Kidney (tissue), 13 donors: ENCODE measurements at regions not wholly inside any gene's neighbourhood (a gene's known extent, or its start where the extent isn't known, plus 50 kb on each side); places are given as distances from the start of the nearest gene placed in this dataset.
"Not testable (repeated sequence)": the region's sequence is repeated elsewhere in the genome, so short reads cannot be mapped to it uniquely, and the experiment has no call there.

Experiments used
- DNase-seq, 5 donors: peaks; one replicate each; pipeline ENCODE4 v3.0.0-alpha.2; 2013 to 2020
- FAIRE-seq: peaks from 2 replicates; lab custom pipeline; 2012; peaks lifted over from hg19 to GRCh38; lab: Jason Lieb, UNC
- H3K27ac ChIP-seq, 2 donors: one replicate each; pipeline ENCODE4 v1.7.0; 2013; ENCODE audit warnings: low read depth in 2 of 2, low read length in 2 of 2, inconsistent platforms in 1 of 2
- H3K27me3 ChIP-seq: one replicate; pipeline ENCODE4 v1.7.1; 2013; ENCODE audit warnings: low read length, inconsistent platforms; ENCODE audit not compliant: control insufficient read depth, insufficient read depth
- H3K36me3 ChIP-seq, 3 donors: one replicate each; pipeline versions ENCODE4 v1.7.0 to v1.7.1; 2013; ENCODE audit warnings: low read length in 3 of 3, control low read depth in 1 of 3, inconsistent platforms in 1 of 3; ENCODE audit not compliant: insufficient read depth in 3 of 3, control insufficient read depth in 2 of 3
- H3K4me1 ChIP-seq, 3 donors: one replicate each; pipeline versions ENCODE4 v1.7.0 to v1.7.1; 2013; ENCODE audit warnings: low read length in 3 of 3, inconsistent platforms in 1 of 3, low read depth in 1 of 3; ENCODE audit not compliant: control insufficient read depth in 2 of 3, insufficient read depth in 2 of 3
- H3K4me3 ChIP-seq, 3 donors: one replicate each; pipeline versions ENCODE4 v1.7.0 to v1.8.1; 2013; ENCODE audit warnings: low read length in 3 of 3, control low read depth in 1 of 3, inconsistent platforms in 1 of 3
- H3K9ac ChIP-seq, 3 donors: one replicate each; pipeline versions ENCODE4 v1.7.0 to v1.7.1; 2013; ENCODE audit warnings: low read length in 3 of 3, control low read depth in 1 of 3, inconsistent platforms in 1 of 3
- H3K9me3 ChIP-seq, 3 donors: one replicate each; pipeline versions ENCODE4 v1.7.0 to v1.7.1; 2013; ENCODE audit warnings: low read length in 3 of 3, control low read depth in 1 of 3, inconsistent platforms in 1 of 3; ENCODE audit not compliant: control insufficient read depth in 2 of 3, insufficient read depth in 1 of 3
- intact Hi-C: fragments of 100-400 bp; cut with DNase I; formaldehyde crosslinking; loops from one replicate; pipeline ENCODE4 v1.11.1; 2022
- TF ChIP-seq, protein P1 (sequence below): IDR thresholded peaks from 3 replicates; pipeline ENCODE4 v1.5.1; 2012; ENCODE audit warnings: mild to moderate bottlenecking, moderate library complexity, borderline replicate concordance; ENCODE audit not compliant: insufficient read depth; ENCODE audit errors: extremely low read depth
- donor health status: control.
- donor health status: control.
- donor health status: control.
- donor health status: control.
- donor health status: control.
- donor health status: DM: yes; HTN: yes; CAD: no.
- donor health status: Normal renal cell carcinoma (clear cell type).

DNA sequence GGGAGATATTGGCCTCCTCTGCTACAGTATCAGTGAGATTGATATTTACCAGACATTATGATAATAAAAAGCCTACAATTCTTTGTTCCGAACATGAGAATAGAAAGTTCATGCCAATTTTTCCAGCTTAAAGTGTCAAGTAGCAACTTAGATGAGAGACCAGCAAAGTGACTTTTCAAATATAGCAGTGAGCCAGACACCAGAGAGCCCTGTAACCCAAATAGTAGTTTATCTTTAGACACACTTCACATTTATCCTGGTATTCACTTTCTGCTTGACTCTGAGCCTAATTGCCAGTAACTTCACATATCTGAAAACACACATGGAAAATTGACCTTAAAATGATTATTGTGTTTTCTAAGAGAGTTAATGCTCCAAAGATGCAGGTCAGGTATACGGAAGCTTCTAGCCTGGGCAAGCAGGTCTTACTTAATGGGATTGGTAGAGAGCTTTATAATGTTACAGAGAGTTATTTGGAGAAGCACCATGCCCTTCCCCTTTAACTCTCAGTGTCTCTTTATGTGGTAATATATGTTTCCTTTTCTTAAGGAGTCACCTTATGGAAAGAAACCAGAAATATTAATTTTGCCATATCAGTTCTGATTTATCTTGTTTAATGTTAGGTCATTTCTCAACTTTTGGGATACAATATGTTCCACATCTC, 852.3 kb upstream of the CHORDC1 start:
- no peak overlapping the region for H3K27ac ChIP-seq
- H3K36me3 ChIP-seq, result no peaks in the 10 kb centered on the region
- H3K4me1 ChIP-seq, result no peaks in the 10 kb centered on the region
- no peaks in the 10 kb centered on the region for H3K9me3 ChIP-seq
- no peaks in the 10 kb centered on the region for H3K27me3 ChIP-seq
- H3K4me3 ChIP-seq, result no peak overlapping the region
- DNase-seq (no peak), FAIRE-seq (no peak)
- H3K9ac ChIP-seq, result no peak overlapping the region
- intact Hi-C loops, result no loop called here
- TF ChIP-seq, protein P1, sequence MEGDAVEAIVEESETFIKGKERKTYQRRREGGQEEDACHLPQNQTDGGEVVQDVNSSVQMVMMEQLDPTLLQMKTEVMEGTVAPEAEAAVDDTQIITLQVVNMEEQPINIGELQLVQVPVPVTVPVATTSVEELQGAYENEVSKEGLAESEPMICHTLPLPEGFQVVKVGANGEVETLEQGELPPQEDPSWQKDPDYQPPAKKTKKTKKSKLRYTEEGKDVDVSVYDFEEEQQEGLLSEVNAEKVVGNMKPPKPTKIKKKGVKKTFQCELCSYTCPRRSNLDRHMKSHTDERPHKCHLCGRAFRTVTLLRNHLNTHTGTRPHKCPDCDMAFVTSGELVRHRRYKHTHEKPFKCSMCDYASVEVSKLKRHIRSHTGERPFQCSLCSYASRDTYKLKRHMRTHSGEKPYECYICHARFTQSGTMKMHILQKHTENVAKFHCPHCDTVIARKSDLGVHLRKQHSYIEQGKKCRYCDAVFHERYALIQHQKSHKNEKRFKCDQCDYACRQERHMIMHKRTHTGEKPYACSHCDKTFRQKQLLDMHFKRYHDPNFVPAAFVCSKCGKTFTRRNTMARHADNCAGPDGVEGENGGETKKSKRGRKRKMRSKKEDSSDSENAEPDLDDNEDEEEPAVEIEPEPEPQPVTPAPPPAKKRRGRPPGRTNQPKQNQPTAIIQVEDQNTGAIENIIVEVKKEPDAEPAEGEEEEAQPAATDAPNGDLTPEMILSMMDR, result no peak

DNA sequence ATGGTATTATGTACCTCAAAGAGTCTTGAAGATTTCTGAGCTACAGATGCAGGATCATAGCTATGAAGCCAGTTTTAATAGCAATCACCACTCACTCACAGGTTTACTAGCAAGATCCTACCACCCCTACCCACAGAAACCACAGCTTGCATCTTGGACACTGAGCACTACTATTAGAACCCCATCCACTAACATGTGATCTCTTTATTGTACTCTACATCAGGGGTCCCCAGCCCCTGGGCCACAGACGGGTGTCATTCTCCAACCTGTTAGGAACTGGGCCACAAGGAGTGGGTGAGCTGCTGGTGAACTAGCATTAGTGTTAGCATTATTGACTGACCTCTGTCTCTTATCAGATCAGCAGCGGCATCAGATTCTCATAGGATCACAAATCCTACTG, 844.8 kb upstream of the CHORDC1 start:
- no peaks in the 10 kb centered on the region for H3K9me3 ChIP-seq
- no peaks in the 10 kb centered on the region for H3K36me3 ChIP-seq
- DNase-seq (no peak), FAIRE-seq (no peak)
- no peak overlapping the region for H3K9ac ChIP-seq
- no peaks in the 10 kb centered on the region for H3K4me1 ChIP-seq
- no peaks in the 10 kb centered on the region for H3K27me3 ChIP-seq
- no peak overlapping the region for H3K27ac ChIP-seq
- no peak overlapping the region for H3K4me3 ChIP-seq
- intact Hi-C loops, result no loop called here
- TF ChIP-seq, protein P1, result no peak

DNA sequence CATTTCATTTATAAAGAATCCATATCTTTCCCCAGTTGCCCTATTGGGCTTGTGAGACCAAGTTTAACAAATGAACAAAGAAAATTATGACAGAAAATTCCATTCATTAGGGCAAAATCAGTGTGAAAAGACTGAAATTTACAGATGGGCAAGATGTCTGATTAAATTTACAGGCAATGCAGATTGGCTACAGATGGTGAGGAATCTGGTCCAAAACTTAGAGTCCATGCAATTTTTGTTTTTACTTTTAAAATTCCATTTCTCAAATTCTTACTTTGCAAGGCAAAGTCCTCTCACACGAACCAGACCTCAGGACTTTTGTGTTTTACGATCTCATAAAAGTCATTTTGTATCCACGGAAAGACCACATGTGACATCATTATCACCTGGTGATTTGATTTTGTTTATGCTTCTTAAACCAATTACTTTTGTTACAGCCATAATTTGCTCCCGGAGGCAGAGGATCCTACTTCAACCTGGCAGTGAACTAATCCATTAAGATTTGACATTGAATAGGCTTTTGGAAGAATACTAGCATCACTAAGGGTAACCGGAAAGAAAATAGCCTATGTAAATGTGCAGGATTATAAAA, 843.7 kb upstream of the CHORDC1 start:
- Histone ChIP-seq H3K27ac (no peak overlapping the region), H3K4me3 (no peak overlapping the region), H3K36me3 (no peaks in the 10 kb centered on the region), H3K9ac (no peak overlapping the region), H3K9me3 (no peaks in the 10 kb centered on the region), H3K4me1 (no peaks in the 10 kb centered on the region), H3K27me3 (no peaks in the 10 kb centered on the region)
- intact Hi-C loops, result no loop called here
- FAIRE-seq (no peak), DNase-seq (no peak)
- TF ChIP-seq, protein P1, result no peak

DNA sequence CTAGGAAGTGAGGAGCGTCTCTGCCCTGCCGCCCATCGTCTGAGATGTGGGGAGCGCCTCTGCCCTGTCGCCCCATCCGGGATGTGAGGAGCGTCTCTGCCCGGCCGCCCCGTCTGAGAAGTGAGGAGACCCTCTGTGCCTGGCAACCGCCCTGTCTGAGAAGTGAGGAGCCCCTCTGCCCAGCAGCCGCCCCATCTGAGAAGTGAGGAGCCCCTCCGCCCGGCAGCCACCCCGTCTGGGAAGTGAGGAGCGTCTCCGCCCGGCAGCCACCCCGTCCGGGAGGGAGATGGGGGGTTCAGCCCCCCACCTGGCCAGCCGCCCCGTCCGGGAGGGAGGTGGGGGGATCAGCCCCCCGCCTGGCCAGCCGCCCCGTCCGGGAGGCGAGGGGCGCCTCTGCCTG, 840.5 kb upstream of the CHORDC1 start:
- H3K9me3 ChIP-seq, FAIRE-seq, H3K4me3 ChIP-seq, H3K4me1 ChIP-seq, H3K27me3 ChIP-seq, intact Hi-C loops, H3K9ac ChIP-seq, H3K27ac ChIP-seq, H3K36me3 ChIP-seq: not testable (repeated sequence)
- peak in 1 of 5 donors; percentile 54 for DNase-seq
